Muscle layer of colon (tissue), 2 donors: ENCODE measurements at regions not wholly inside any gene's neighbourhood (a gene's known extent, or its start where the extent isn't known, plus 50 kb on each side); places are given as distances from the start of the nearest gene placed in this dataset.

ENCODE experiments used
- H3K27ac ChIP-seq: one replicate; pipeline ENCODE4 v1.7.0; 2013; ENCODE audit warnings: low read depth, mild to moderate bottlenecking, low read length, moderate library complexity
- H3K27me3 ChIP-seq, 2 donors: one replicate each; pipeline ENCODE4 v1.7.0; 2013; ENCODE audit warnings: low read length in 2 of 2, mild to moderate bottlenecking in 2 of 2; ENCODE audit not compliant: insufficient read depth in 2 of 2, control insufficient read depth in 1 of 2
- H3K36me3 ChIP-seq: one replicate; pipeline ENCODE4 v1.7.0; 2013; ENCODE audit warnings: mild to moderate bottlenecking, low read length; ENCODE audit not compliant: insufficient read depth
- H3K4me1 ChIP-seq: one replicate; pipeline ENCODE4 v1.7.0; 2013; ENCODE audit warnings: mild to moderate bottlenecking, low read length; ENCODE audit not compliant: insufficient read depth
- H3K4me3 ChIP-seq, 2 donors: one replicate each; pipeline ENCODE4 v1.7.0; 2013; ENCODE audit warnings: low read length in 2 of 2, low read depth in 1 of 2, mild to moderate bottlenecking in 1 of 2, moderate library complexity in 1 of 2
- H3K9ac ChIP-seq: one replicate; pipeline ENCODE4 v1.7.0; 2013; ENCODE audit warnings: low read length
- H3K9me3 ChIP-seq: one replicate; pipeline ENCODE4 v1.7.0; 2013; ENCODE audit warnings: mild to moderate bottlenecking, low read length
- donor health status: abdominal sarcoma.
- donor health status: Adenocarcinoma of cecum.

DNA sequence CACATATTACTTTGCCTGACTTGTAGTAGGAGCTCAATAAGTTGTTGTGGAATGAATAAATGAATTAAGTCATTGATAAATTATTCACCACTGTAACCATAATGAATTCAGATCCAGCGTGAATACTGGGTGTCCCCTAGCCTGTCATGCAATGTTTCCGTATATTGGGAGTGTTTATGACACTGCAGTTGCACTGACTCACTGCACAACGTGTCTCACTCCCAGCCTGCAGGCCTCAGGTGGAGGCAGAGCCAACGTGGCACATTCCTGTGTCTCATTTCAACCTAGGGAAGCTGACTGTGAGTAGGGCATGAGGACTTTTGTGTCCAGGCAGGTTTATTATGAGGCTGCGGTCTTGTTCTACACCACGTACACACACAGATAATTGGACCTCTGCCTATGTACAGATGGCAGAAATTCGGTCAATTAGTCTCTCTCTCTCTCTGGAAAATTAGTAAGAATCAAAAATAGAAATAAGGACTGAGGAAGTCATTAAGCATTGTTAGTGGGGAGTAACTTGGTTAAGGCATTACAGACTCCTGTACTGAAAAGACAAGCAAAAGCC is 299.1 kb upstream of the IGFBP3 start:
- Histone ChIP-seq H3K27me3 (no peaks in the 10 kb centered on the region), H3K27ac (no peak overlapping the region), H3K4me1 (no peaks in the 10 kb centered on the region), H3K36me3 (no peaks in the 10 kb centered on the region), H3K4me3 (no peak overlapping the region), H3K9ac (no peak overlapping the region), H3K9me3 (no peaks in the 10 kb centered on the region)

DNA sequence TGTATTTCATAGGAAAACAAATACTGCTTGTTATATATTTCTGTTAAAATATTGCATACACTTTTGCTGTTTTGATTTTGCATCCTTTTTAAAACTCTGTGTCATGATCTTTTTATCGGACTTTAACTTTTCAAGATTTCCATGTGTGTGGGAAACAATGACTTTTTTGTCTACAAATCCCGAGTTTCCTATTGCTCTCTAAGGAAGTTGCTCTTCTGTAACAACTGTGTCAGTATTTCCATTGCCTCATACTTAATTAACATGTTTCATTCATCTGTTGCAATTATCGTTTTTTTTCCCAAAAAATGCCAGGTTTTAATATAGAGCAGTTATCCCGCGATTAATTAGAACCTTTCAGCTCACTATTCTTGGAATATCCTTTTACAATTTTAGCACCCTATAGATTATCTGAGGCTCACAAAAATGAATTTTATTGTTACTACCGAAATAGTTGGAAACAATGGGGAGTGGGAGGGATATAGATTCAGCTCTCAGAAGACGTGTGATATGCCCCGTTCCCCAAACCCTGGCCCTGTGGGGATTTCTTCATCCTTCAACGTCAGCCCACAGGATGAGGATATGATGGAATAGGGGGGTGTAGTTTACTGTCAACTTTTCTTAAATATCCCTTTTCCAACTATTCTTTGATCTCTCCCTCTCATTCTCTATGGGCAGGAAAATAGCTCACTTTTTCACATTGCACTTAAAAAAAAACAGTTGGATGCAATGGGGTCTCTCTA is 297.6 kb upstream of the IGFBP3 start:
- no peak overlapping the region for H3K9ac ChIP-seq

DNA sequence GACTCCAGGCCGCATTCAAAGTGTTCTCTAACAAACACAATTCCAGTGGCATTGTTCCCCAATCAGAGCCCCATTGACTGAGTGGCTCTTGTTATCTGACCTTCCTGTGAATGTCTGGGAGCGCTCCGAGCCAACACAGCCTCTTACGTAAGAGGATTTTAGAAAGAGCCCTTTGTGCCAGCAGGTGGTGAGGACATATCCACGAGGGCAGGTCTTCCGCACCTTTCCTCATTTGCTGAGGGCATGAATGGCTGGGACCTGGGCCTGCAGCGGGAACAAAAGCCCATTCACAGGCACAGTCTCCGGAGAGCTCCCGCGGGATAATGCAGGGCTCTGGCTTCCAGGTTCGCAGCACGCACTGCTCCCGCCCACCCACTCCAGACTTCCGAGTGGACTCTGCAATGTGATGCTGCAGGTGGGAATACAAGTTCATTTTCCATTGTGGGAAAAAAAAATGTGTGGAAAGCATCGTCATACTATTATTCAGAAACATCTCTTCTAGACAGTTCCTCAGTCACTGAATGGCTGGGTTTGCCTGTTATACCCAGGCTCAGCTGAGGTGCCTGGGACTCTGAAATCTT is 295.0 kb upstream of the IGFBP3 start:
- no peak overlapping the region for H3K9ac ChIP-seq
- no peaks in the 10 kb centered on the region for H3K36me3 ChIP-seq
- H3K4me1 ChIP-seq = no peaks in the 10 kb centered on the region
- H3K9me3 ChIP-seq = no peaks in the 10 kb centered on the region
- no peak overlapping the region for H3K27ac ChIP-seq
- H3K4me3 ChIP-seq = no peak overlapping the region
- H3K27me3 ChIP-seq = no peaks in the 10 kb centered on the region

More for the DNA sequence above, 297.6 kb upstream of the IGFBP3 start:
- Histone ChIP-seq H3K4me1 (no peaks in the 10 kb centered on the region), H3K27ac (no peak overlapping the region), H3K36me3 (no peaks in the 10 kb centered on the region), H3K4me3 (no peak overlapping the region), H3K9me3 (no peaks in the 10 kb centered on the region), H3K27me3 (no peaks in the 10 kb centered on the region)

DNA sequence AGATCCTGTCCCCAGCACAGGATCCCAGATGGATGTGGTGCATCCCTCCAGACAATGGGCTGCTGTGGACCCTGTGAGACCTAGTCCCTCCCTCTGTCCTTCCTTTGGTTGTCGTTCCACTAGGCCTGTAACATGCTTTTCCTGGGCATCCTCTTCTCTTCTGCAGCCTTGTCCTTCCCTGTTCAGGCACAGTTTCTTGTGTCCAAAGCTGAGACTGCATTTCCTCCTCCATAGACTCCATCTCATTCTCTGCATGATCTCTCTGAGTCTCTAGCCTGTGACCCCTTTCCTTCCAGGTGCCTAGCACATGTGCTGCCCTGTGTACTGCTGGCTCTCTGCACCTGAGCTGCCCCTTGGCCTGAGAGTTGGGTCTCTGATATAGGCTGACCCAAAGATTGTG is 293.5 kb upstream of the IGFBP3 start:
- no peaks in the 10 kb centered on the region for H3K36me3 ChIP-seq
- H3K4me3 ChIP-seq = no peak overlapping the region
- H3K27me3 ChIP-seq = no peaks in the 10 kb centered on the region
- no peaks in the 10 kb centered on the region for H3K9me3 ChIP-seq
- no peak overlapping the region for H3K9ac ChIP-seq
- no peaks in the 10 kb centered on the region for H3K4me1 ChIP-seq
- no peak overlapping the region for H3K27ac ChIP-seq

DNA sequence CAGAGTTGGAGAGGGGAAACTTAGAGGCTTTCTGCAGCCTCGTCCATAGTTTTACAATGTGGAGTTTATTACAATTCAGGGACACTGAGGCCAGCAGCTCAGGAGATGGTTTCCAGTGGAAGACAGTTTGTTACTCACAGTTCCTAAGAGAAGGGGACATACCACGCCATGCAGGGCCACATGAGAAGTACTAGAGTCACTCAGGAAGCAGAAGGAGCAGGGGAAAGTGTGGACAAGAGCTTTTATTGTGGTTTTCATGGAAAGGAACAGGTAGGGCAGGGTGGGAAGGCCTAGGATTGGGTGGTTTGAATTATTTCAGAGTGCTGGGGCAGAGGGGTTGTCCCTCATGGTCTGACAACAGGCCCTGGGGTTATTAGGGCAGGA is 292.1 kb upstream of the IGFBP3 start:
- Histone ChIP-seq H3K9me3 (no peaks in the 10 kb centered on the region), H3K27me3 (no peaks in the 10 kb centered on the region), H3K4me3 (no peak overlapping the region), H3K9ac (no peak overlapping the region), H3K4me1 (no peaks in the 10 kb centered on the region), H3K27ac (no peak overlapping the region), H3K36me3 (no peaks in the 10 kb centered on the region)

DNA sequence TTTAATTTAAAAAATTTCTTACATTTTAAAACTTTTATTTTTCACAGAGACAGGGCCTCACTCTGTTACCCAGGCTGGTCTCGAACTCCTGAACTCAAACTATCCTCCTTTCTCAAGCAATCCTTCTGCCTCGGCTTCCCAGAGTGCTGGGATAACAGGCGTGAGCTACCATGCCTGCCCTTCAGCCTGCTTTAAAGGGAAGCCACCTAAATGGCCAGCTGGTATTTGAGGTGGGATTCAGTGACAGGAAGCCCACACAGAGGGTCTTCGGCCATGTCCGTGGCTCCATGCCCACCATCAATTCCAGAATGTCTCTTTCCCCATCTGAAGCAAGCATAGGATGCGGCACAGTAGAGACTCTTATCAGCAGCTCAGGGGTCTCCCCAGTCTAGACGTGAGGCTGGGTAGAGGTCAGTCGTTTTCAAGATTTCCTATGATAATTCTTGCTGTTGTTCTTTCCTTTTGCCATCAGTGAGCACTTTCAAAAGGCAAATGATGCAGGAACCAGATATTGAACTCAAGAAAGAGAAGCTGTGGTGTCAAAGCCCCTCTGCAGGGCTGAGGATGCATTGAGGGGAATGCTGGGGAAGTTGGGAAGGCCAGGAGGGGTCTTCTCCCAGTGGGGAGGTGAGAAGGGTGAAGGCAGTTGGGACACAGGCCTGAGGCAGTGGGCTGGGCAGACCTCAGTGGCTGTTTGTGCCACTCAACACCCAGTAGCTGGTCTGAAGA is 291.5 kb upstream of the IGFBP3 start:
- Histone ChIP-seq H3K27ac (no peak overlapping the region), H3K4me3 (no peak overlapping the region), H3K4me1 (no peaks in the 10 kb centered on the region), H3K27me3 (no peaks in the 10 kb centered on the region), H3K9me3 (no peaks in the 10 kb centered on the region), H3K9ac (no peak overlapping the region), H3K36me3 (no peaks in the 10 kb centered on the region)

DNA sequence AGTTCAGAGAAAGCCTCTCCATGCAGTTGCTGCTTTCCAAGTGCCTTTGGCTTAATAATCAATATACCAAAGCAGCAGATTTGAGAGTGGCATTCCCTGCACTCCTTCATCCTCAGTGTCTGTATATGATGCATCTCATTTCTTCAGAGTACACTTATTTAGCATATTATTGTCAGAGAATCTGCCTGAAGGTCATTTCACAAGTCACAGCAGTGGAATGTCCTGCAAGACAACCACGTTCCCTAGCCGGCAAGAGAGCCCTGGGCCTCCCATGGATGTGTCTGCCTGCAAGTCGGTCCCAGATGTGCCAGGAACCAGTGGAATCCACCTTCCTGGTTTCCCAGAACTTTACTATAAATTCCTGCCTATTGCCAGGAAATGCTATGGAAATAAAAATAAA is 289.4 kb upstream of the IGFBP3 start:
- Histone ChIP-seq H3K27me3 (no peaks in the 10 kb centered on the region), H3K36me3 (no peaks in the 10 kb centered on the region), H3K4me3 (no peak overlapping the region), H3K4me1 (no peaks in the 10 kb centered on the region), H3K9me3 (no peaks in the 10 kb centered on the region), H3K9ac (no peak overlapping the region), H3K27ac (no peak overlapping the region)

DNA sequence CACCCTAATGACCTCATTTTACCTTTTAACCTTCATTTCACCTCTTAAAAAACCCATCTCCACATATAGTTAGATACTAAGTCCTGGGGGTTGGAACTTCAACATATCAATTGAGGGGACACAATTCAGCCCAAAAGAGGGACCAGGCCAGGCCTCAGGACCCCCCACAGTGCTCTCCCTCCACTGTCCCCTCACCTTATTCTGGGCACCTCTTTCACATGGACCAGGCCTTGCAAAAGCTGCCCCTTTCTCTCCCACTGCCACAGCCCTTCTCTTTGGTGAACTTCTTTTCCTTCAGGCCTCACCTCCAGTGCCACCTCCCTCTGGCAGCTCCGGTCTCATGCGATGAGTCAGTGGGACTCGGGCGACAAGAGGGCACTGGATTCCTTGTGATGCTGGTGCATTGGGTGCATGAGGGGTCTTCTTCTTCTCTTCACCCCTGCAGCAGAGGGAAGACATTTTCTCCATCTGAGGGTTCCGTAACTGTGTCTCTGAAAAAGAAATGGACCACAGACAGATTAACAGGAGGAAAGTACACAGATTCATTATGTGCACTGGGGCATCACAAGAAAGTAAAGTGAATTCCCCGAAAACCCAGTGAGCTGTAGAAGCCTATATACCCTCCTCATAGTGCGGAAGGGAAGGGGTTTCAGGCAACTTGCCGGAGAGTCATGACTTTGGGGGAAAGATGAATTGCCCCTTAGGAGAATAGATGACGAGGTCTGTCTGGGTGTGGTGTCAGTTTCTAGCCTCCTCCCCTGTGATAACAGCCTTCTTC is 288.7 kb upstream of the IGFBP3 start:
- no peak overlapping the region for H3K9ac ChIP-seq
- H3K27me3 ChIP-seq = no peaks in the 10 kb centered on the region
- H3K36me3 ChIP-seq = no peaks in the 10 kb centered on the region
- no peaks in the 10 kb centered on the region for H3K9me3 ChIP-seq
- no peak overlapping the region for H3K27ac ChIP-seq
- no peak overlapping the region for H3K4me3 ChIP-seq
- no peaks in the 10 kb centered on the region for H3K4me1 ChIP-seq

DNA sequence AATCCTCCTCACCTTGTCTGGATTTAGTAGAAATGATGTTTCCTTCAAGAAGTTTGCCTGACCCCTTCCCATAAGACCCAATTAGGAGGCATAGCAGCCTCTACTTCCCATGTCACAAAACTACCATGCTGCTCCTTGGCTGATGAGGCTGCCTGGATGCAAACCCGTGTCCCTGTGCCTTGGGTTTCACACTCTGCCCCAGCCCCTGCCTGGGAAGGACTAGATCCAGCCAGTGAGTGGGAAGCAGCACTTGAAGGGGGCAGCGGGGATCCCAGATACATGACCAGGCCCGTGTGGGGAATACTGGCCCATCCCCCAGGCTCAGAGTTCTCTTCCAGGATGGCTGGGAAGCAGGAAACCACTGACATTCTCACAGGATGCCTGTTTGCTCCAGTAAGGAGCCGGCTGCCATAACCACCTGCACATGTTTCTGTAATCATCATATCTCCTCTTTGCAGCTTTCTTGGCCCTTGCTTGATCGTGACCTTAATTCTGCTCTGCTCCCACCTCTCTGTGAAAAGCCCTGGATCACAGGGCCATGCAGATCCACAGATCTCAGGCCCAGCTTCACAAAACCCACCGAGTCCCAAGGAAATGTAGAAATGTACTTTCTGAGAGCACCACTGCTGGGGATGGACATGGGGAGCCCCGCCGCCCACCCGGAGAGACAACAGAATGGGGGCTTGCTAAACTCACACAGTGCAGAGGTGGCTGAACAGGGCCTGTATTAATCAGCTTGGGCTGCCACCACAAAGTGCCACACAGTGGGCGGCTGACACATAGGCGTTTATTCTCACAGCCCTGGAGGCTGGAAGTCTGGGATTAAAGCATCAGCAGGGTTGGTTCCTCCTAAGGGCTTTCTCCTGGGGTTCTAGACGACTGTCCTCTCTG is 287.8 kb upstream of the IGFBP3 start:
- H3K36me3 ChIP-seq = no peaks in the 10 kb centered on the region
- no peak overlapping the region for H3K27ac ChIP-seq
- no peaks in the 10 kb centered on the region for H3K27me3 ChIP-seq
- no peak overlapping the region for H3K9ac ChIP-seq
- H3K4me1 ChIP-seq = no peaks in the 10 kb centered on the region
- H3K9me3 ChIP-seq = no peaks in the 10 kb centered on the region
- H3K4me3 ChIP-seq = no peak overlapping the region

DNA sequence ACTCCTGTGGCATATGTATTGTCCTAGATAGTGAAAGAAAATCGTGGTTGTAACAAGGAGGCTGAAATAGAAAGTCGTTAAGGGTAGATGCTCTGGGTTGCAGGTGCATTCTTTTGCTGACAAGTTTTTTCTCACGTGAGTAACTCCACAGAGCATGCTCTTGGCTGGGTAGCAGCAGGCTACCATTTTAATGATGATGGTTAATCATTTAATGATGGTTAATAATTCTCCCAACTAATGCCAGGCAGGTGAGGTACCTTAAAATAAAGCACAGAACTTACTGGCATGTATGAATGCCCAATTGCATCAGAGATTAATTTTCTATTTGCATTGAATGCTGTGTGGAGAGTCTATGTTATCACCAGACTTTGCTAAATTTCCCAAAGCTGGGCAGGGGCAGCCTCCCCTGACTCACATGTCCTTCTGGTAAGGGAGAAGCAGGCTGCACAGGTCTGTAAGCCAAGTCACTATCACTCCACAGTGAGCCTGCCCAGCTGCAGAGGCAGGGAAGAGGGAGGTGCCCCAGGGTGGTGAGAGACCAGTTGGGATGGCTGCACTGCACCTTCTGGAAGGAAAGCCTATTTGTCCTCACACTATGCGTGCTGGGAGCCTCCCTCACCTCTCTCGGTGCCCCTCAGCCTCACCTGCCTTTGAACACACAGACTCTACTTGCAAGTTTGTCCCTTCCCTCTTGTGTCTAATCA is 287.0 kb upstream of the IGFBP3 start:
- Histone ChIP-seq H3K4me1 (no peaks in the 10 kb centered on the region), H3K9me3 (no peaks in the 10 kb centered on the region), H3K27ac (no peak overlapping the region), H3K9ac (no peak overlapping the region), H3K27me3 (no peaks in the 10 kb centered on the region), H3K36me3 (no peaks in the 10 kb centered on the region), H3K4me3 (no peak overlapping the region)
